CD4-positive, alpha-beta T cell treated with Interleukin-15 for 1 hour (primary cell): ENCODE measurements at regions not wholly inside any gene's neighbourhood (a gene's known extent, or its start where the extent isn't known, plus 50 kb on each side); places are given as distances from the start of the nearest gene placed in this dataset.
"Not testable (repeated sequence)": the region's sequence is repeated elsewhere in the genome, so short reads cannot be mapped to it uniquely, and the experiment has no call there.

ENCODE experiments used
- DNase-seq: peaks from one replicate; pipeline ENCODE4 v3.0.0-alpha.2; 2020

- DNase-seq, result no peak
Measured at GRCh38 chr12:89787763-89788162, 79.1 kb upstream of the ATP2B1 start.

GRCh38 chr12:89786177-89786810 is 77.7 kb upstream of the ATP2B1 start:
- DNase-seq, result no peak

- DNase-seq, result peak; percentile 20
Measured at GRCh38 chr12:89783359-89784060, 74.9 kb upstream of the ATP2B1 start.

- no peak for DNase-seq
Measured at GRCh38 chr12:89782807-89783206, 74.2 kb upstream of the ATP2B1 start.

GRCh38 chr12:89781946-89782550 is 73.4 kb upstream of the ATP2B1 start:
- no peak for DNase-seq

GRCh38 chr12:89781156-89781555 is 72.5 kb upstream of the ATP2B1 start:
- DNase-seq, result peak; percentile 18

GRCh38 chr12:89779090-89779489 is 70.5 kb upstream of the ATP2B1 start:
- DNase-seq, result no peak

GRCh38 chr12:89777733-89778379 is 69.2 kb upstream of the ATP2B1 start:
- DNase-seq, result no peak

- DNase-seq, result no peak
Measured at GRCh38 chr12:89775986-89776365, 67.3 kb upstream of the ATP2B1 start.

- DNase-seq, result no peak
Measured at GRCh38 chr12:89775063-89775985, 66.7 kb upstream of the ATP2B1 start.

GRCh38 chr12:89774645-89775044 is 66.0 kb upstream of the ATP2B1 start:
- DNase-seq, result no peak

GRCh38 chr12:89770391-89770790 is 61.8 kb upstream of the ATP2B1 start:
- DNase-seq, result no peak

GRCh38 chr12:89769483-89769818 is 60.8 kb upstream of the ATP2B1 start:
- no peak for DNase-seq

GRCh38 chr12:89768586-89769482 is 60.2 kb upstream of the ATP2B1 start:
- peak; percentile 80 for DNase-seq

GRCh38 chr12:89765959-89766824 is 57.6 kb upstream of the ATP2B1 start:
- DNase-seq, result no peak

- DNase-seq, result not testable (repeated sequence)
Measured at GRCh38 chr12:89764164-89764563, 55.5 kb upstream of the ATP2B1 start.

- DNase-seq, result peak; percentile 17
Measured at GRCh38 chr12:89762498-89763170, 54.0 kb upstream of the ATP2B1 start.

GRCh38 chr12:89760783-89761182 is 52.1 kb upstream of the ATP2B1 start:
- no peak for DNase-seq
